ENCODE measurements at regions not wholly inside any gene's neighbourhood (a gene's known extent, or its start where the extent isn't known, plus 50 kb on each side); places are given as distances from the start of the nearest gene placed in this dataset.

DNA sequence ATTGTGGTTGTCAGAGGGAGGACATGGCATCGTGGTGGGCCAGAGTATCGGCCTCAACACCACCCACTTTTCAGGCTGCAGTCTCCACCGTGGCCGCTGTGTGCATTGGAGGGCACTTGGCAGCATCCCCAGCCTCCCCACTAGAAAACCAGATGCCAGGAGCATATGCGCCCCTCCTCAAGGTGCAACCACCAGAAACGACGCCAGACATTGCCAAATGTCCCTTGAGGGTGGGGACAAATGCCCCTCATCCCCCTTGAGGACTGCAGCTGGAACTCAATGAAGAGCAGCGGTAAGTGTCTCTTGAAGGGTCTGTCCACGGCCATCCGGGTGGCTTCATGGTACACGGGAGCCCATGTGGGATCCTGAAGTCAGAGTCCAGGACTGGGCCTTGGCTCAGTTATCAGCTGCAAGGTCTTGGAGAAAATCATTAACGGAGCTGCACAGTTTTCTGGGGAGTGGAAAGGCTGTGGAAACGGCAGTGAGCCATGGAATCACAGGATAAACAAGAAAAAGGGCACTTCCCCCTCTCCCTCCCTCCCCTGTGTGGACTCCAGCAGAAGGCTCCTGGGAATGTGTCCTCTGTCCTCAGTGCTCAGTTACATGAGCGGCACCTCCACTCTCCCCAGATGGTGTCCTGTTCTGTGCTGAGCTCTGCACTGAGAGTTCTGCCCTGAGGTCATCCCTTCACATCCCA is 324.4 kb upstream of the B3GAT1 start:
- TF ChIP-seq, protein P1, sequence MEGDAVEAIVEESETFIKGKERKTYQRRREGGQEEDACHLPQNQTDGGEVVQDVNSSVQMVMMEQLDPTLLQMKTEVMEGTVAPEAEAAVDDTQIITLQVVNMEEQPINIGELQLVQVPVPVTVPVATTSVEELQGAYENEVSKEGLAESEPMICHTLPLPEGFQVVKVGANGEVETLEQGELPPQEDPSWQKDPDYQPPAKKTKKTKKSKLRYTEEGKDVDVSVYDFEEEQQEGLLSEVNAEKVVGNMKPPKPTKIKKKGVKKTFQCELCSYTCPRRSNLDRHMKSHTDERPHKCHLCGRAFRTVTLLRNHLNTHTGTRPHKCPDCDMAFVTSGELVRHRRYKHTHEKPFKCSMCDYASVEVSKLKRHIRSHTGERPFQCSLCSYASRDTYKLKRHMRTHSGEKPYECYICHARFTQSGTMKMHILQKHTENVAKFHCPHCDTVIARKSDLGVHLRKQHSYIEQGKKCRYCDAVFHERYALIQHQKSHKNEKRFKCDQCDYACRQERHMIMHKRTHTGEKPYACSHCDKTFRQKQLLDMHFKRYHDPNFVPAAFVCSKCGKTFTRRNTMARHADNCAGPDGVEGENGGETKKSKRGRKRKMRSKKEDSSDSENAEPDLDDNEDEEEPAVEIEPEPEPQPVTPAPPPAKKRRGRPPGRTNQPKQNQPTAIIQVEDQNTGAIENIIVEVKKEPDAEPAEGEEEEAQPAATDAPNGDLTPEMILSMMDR (IDR thresholded peaks at IDR 0.05; ENCODE audit: insufficient read depth, low read length, poor library complexity, severe bottlenecking) = no peak
- Histone ChIP-seq H3K36me3 (ENCODE audit: control insufficient read depth, insufficient read depth, low read length) (no peaks in the 10 kb centered on the region), H3K27me3 (replicated peaks; ENCODE audit: control insufficient read depth, insufficient read depth, low read length) (no peaks in the 10 kb centered on the region), H3K4me3 (replicated peaks; ENCODE audit: low read depth, low read length) (no peak overlapping the region)
- DNase-seq (ENCODE audit: extremely low read depth, insufficient read length) = no peak

- no peaks in the 10 kb centered on the region for H3K27me3 ChIP-seq (replicated peaks; ENCODE audit: control insufficient read depth, insufficient read depth, low read length)
- DNase-seq (ENCODE audit: extremely low read depth, insufficient read length) = no peak
- TF ChIP-seq, protein P1 (IDR thresholded peaks at IDR 0.05; ENCODE audit: insufficient read depth, low read length, poor library complexity, severe bottlenecking) = no peak
- no peaks in the 10 kb centered on the region for H3K36me3 ChIP-seq (ENCODE audit: control insufficient read depth, insufficient read depth, low read length)
- no peak overlapping the region for H3K4me3 ChIP-seq (replicated peaks; ENCODE audit: low read depth, low read length)
These were observed 322.9 kb upstream of the B3GAT1 start for GRCh38 chr11:134734894-134735293.

- TF ChIP-seq, protein P1 (IDR thresholded peaks at IDR 0.05; ENCODE audit: insufficient read depth, low read length, poor library complexity, severe bottlenecking) = no peak
- H3K27me3 ChIP-seq (replicated peaks; ENCODE audit: control insufficient read depth, insufficient read depth, low read length) = no peaks in the 10 kb centered on the region
- H3K4me3 ChIP-seq (replicated peaks; ENCODE audit: low read depth, low read length) = no peak overlapping the region
- no peaks in the 10 kb centered on the region for H3K36me3 ChIP-seq (ENCODE audit: control insufficient read depth, insufficient read depth, low read length)
- DNase-seq (ENCODE audit: extremely low read depth, insufficient read length) = no peak
These were observed 322.3 kb upstream of the B3GAT1 start for GRCh38 chr11:134734141-134734845.

DNA sequence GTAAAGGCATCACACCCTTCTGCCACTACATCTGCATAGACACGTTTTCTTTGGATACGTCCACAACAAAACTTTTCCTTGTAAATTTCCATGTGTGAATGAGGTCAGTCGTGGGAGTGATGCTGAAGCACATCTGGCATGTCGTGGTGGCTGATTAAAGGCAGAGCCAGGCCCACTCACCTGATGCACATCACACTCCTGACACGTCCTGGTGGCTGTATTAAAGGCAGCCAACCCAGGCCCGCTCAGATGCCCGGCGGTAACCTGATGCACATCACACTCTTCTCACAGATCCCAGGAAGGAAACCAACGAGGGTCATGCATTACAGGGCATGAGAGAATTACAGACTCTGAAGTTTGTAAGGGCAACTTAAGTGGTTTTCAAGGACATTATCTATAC is 321.6 kb upstream of the B3GAT1 start:
- DNase-seq (ENCODE audit: extremely low read depth, insufficient read length) = no peak
- TF ChIP-seq, protein P1 (IDR thresholded peaks at IDR 0.05; ENCODE audit: insufficient read depth, low read length, poor library complexity, severe bottlenecking) = no peak
- no peaks in the 10 kb centered on the region for H3K27me3 ChIP-seq (replicated peaks; ENCODE audit: control insufficient read depth, insufficient read depth, low read length)
- H3K4me3 ChIP-seq (replicated peaks; ENCODE audit: low read depth, low read length) = no peak overlapping the region
- no peaks in the 10 kb centered on the region for H3K36me3 ChIP-seq (ENCODE audit: control insufficient read depth, insufficient read depth, low read length)

GRCh38 chr11:134731213-134731961 is 319.3 kb upstream of the B3GAT1 start:
- Histone ChIP-seq H3K27me3 (replicated peaks; ENCODE audit: control insufficient read depth, insufficient read depth, low read length) (no peaks in the 10 kb centered on the region; the same call in 1 of the 2 replicates), H3K36me3 (ENCODE audit: control insufficient read depth, insufficient read depth, low read length) (no peaks in the 10 kb centered on the region), H3K4me3 (replicated peaks; ENCODE audit: low read depth, low read length) (no peak overlapping the region)
- TF ChIP-seq, protein P1 (IDR thresholded peaks at IDR 0.05; ENCODE audit: insufficient read depth, low read length, poor library complexity, severe bottlenecking) = no peak
- no peak for DNase-seq (ENCODE audit: extremely low read depth, insufficient read length)
